CD4-positive, alpha-beta memory T cell (primary cell): ENCODE measurements at regions not wholly inside any gene's neighbourhood (a gene's known extent, or its start where the extent isn't known, plus 50 kb on each side); places are given as distances from the start of the nearest gene placed in this dataset.

Experiments used
- CTCF ChIA-PET: fragments of 350-600 bp; sonication (Branson Sonifier 250); formaldehyde crosslinking; loops from one replicate; lab custom pipeline; 2021; ENCODE audit warnings: inconsistent platforms; ENCODE audit not compliant: partially characterized antibody; lab: Charles Lee
- POLR2A ChIA-PET: fragments of 350-600 bp; sonication (Branson Sonifier 250); formaldehyde crosslinking; loops from one replicate; lab custom pipeline; 2021; ENCODE audit not compliant: partially characterized antibody; lab: Charles Lee
- DNase-seq, 5 donors: peaks; one replicate each; pipeline versions ENCODE4 v3.0.0 to v3.0.0-alpha.2; 2020 to 2022; ENCODE audit warnings: mixed read lengths in 1 of 5
- H3K27ac ChIP-seq: one replicate; pipeline ENCODE4 v1.7.0; 2013; ENCODE audit warnings: low read depth, low read length
- H3K27me3 ChIP-seq: 2 replicates; pipeline ENCODE4 v1.7.0; 2013; ENCODE audit warnings: mild to moderate bottlenecking, low read length, moderate library complexity; ENCODE audit not compliant: insufficient read depth
- H3K36me3 ChIP-seq: 2 replicates; pipeline ENCODE4 v1.7.0; 2013; ENCODE audit warnings: mild to moderate bottlenecking, low read length, moderate library complexity; ENCODE audit not compliant: insufficient read depth
- H3K4me1 ChIP-seq: 2 replicates; pipeline ENCODE4 v1.7.0; 2013; ENCODE audit warnings: mild to moderate bottlenecking, low read length, moderate library complexity; ENCODE audit not compliant: insufficient read depth
- H3K4me3 ChIP-seq, 2 donors: one replicate each; pipeline ENCODE4 v1.7.0; 2013; ENCODE audit warnings: low read length in 2 of 2, mild to moderate bottlenecking in 1 of 2
- H3K9me3 ChIP-seq, 2 donors: one replicate each; pipeline ENCODE4 v1.7.0; 2013; ENCODE audit warnings: low read length in 2 of 2, control low read depth in 1 of 2; ENCODE audit not compliant: control insufficient read depth in 1 of 2
- H3K27ac Mint-ChIP-seq, 7 donors: one replicate each; pipeline ENCODE4 v1.8.0; 2020 to 2021; ENCODE audit warnings: mixed read lengths in 7 of 7, mild to moderate bottlenecking in 6 of 7, inconsistent platforms in 3 of 7, moderate library complexity in 3 of 7
- H3K27me3 Mint-ChIP-seq, 2 donors: one replicate each; pipeline ENCODE4 v1.8.0; 2020 to 2021; ENCODE audit warnings: mixed read lengths in 2 of 2
- H3K36me3 Mint-ChIP-seq, 2 donors: one replicate each; pipeline ENCODE4 v1.8.0; 2020 to 2021; ENCODE audit warnings: mixed read lengths in 2 of 2, inconsistent platforms in 1 of 2, mild to moderate bottlenecking in 1 of 2
- H3K4me1 Mint-ChIP-seq, 4 donors: one replicate each; pipeline ENCODE4 v1.8.0; 2020 to 2021; ENCODE audit warnings: mixed read lengths in 4 of 4, mild to moderate bottlenecking in 1 of 4
- H3K4me3 Mint-ChIP-seq, 8 donors: one replicate each; pipeline ENCODE4 v1.8.0; 2020 to 2021; ENCODE audit warnings: mixed read lengths in 8 of 8, mild to moderate bottlenecking in 7 of 8, moderate library complexity in 6 of 8, inconsistent platforms in 3 of 8
- H3K9me3 Mint-ChIP-seq, 8 donors: one replicate each; pipeline ENCODE4 v1.8.0; 2020 to 2021; ENCODE audit warnings: mixed read lengths in 8 of 8, mild to moderate bottlenecking in 5 of 8, inconsistent platforms in 3 of 8, moderate library complexity in 1 of 8
- intact Hi-C: fragments of 100-400 bp; cut with micrococcal nuclease; formaldehyde crosslinking; loops from one replicate; pipeline ENCODE4 v1.15.1; 2023

DNA sequence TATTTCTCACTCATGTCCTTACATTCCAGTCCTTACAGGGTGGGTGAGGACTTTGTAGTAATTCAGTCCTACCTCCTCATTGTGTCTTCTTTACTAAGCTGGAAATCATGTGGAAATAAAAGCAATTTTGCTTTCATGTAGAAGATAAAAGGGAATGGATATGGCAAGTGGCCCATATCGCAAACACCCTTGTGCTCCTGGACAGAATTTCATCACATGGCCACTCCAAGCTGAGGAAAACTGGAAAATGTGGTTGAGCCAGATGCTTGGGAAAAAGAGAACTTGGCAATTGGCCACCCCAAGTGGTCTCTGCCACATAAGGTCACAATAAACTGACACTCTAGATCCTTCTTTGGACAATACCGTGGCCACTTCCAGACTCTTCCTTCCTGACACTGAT lies 64.2 kb upstream of the IFNG-AS1 start:
- Mint-ChIP-seq H3K4me3 (no peak overlapping the region), H3K36me3 (no peaks in the 10 kb centered on the region), H3K27me3 (no peaks in the 10 kb centered on the region), H3K4me1 (peaks cover 5 to 8% (median 7%) of the 10 kb centered on the region in 4 donors), H3K9me3 (peaks cover 0 to 4% (median 0%) of the 10 kb centered on the region in 8 donors), H3K27ac (no peak overlapping the region)
- intact Hi-C loops: no loop called here
- Histone ChIP-seq H3K27me3 (no peaks in the 10 kb centered on the region), H3K4me3 (no peak overlapping the region), H3K4me1 (no peaks in the 10 kb centered on the region), H3K9me3 (no peaks in the 10 kb centered on the region), H3K36me3 (no peaks in the 10 kb centered on the region), H3K27ac (no peak overlapping the region)
- no peak for DNase-seq
- POLR2A ChIA-PET: interaction anchor here (1.3 kb wide), 1 partner anchor 14 kb away, joined by 4 read pairs; no protein-coding TSS in a partner anchor
- CTCF ChIA-PET: interaction anchor here (1.0 to 1.4 kb wide), 3 partner anchors 8 to 14 kb away, joined by 3 read pairs; no protein-coding TSS in a partner anchor

GRCh38 chr12:67925552-67925951 lies 63.7 kb upstream of the IFNG-AS1 start:
- Histone ChIP-seq H3K4me1 (no peaks in the 10 kb centered on the region), H3K27me3 (no peaks in the 10 kb centered on the region), H3K4me3 (no peak overlapping the region), H3K9me3 (no peaks in the 10 kb centered on the region), H3K36me3 (no peaks in the 10 kb centered on the region), H3K27ac (no peak overlapping the region)
- ChIA-PET POLR2A (interaction anchor here (1.3 kb wide), 1 partner anchor 15 kb away, joined by 4 read pairs; no protein-coding TSS in a partner anchor), CTCF (interaction anchor here (1.0 to 1.4 kb wide), 3 partner anchors 9 to 13 kb away, joined by 3 read pairs; no protein-coding TSS in a partner anchor)
- no peaks in the 10 kb centered on the region for H3K27me3 Mint-ChIP-seq
- no peak for DNase-seq
- peak overlapping the region in 1 of 8 donors; percentile 2 for H3K4me3 Mint-ChIP-seq
- peaks cover 3 to 8% (median 5%) of the 10 kb centered on the region in 4 donors for H3K4me1 Mint-ChIP-seq
- H3K27ac Mint-ChIP-seq: no peak overlapping the region
- peaks cover 0 to 4% (median 0%) of the 10 kb centered on the region in 8 donors for H3K9me3 Mint-ChIP-seq
- no peaks in the 10 kb centered on the region for H3K36me3 Mint-ChIP-seq
- intact Hi-C loops: no loop called here

DNA sequence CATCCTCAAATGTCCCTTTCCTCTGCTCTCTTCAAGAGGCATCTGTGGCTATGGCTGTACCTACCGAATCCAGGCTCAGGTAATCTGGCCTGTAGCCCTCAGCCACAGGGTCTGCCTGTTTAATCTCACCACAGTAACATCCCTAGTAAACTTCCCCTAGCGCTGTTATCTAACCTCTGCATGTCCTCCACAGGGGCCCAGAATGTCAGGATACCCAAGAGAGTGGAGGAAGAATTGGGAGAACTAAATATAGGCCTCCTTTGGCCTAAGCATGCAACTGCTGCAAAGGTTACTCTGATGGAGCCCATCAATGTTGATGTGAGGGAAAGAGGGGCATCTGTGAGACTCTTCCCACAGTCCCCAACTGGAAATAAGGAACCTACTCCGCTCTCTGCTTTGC lies 63.2 kb upstream of the IFNG-AS1 start:
- intact Hi-C loops: no loop called here
- no peak overlapping the region for H3K27ac ChIP-seq
- Mint-ChIP-seq H3K36me3 (no peaks in the 10 kb centered on the region), H3K4me1 (peaks cover 3 to 8% (median 4%) of the 10 kb centered on the region in 4 donors), H3K27ac (no peak overlapping the region), H3K9me3 (peaks cover 0 to 4% (median 0%) of the 10 kb centered on the region in 8 donors), H3K4me3 (no peak overlapping the region), H3K27me3 (no peaks in the 10 kb centered on the region)
- POLR2A ChIA-PET: interaction anchor here (1.3 kb wide), 1 partner anchor 15 kb away, joined by 4 read pairs; no protein-coding TSS in a partner anchor
- no peaks in the 10 kb centered on the region for H3K9me3 ChIP-seq
- H3K27me3 ChIP-seq: no peaks in the 10 kb centered on the region
- CTCF ChIA-PET: interaction anchor here (1.0 kb wide), 1 partner anchor 13 kb away, joined by 3 read pairs; no protein-coding TSS in a partner anchor
- no peaks in the 10 kb centered on the region for H3K36me3 ChIP-seq
- no peaks in the 10 kb centered on the region for H3K4me1 ChIP-seq
- H3K4me3 ChIP-seq: no peak overlapping the region
- no peak for DNase-seq

GRCh38 chr12:67927324-67927723 lies 61.9 kb upstream of the IFNG-AS1 start:
- Histone ChIP-seq H3K27ac (no peak overlapping the region), H3K9me3 (no peaks in the 10 kb centered on the region), H3K36me3 (no peaks in the 10 kb centered on the region), H3K4me3 (no peak overlapping the region), H3K27me3 (no peaks in the 10 kb centered on the region), H3K4me1 (no peaks in the 10 kb centered on the region)
- intact Hi-C loops: no loop called here
- H3K36me3 Mint-ChIP-seq: no peaks in the 10 kb centered on the region
- H3K27me3 Mint-ChIP-seq: no peaks in the 10 kb centered on the region
- DNase-seq: no peak
- no peak overlapping the region for H3K27ac Mint-ChIP-seq
- POLR2A ChIA-PET: no interaction called here
- peaks cover 0 to 4% (median 0%) of the 10 kb centered on the region in 8 donors for H3K9me3 Mint-ChIP-seq
- CTCF ChIA-PET: interaction anchor here (0.7 to 1.6 kb wide), 2 partner anchors 14 to 26 kb away, joined by 3 to 5 read pairs; no protein-coding TSS in a partner anchor
- no peak overlapping the region for H3K4me3 Mint-ChIP-seq
- H3K4me1 Mint-ChIP-seq: peaks cover 3 to 8% (median 4%) of the 10 kb centered on the region in 4 donors

DNA sequence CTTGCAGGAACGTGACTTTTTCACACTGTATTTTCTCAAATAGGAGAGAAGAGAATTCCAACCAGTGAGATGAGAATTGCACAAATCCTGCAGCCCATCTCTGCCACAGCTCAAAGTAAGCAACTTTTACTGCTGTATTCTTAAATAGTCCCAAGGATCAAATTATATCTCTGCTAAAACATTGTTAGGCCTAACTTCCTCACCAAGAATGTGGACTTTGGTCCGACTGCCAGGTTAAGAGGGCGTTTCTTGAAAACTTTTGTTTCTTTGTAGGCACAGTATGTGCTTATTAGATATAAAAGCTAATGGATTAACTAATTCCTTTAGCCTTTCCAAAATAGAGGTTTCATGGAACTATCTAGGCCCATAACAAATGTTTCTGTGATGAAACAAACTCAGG lies 61.4 kb upstream of the IFNG-AS1 start:
- Mint-ChIP-seq H3K27ac (no peak overlapping the region), H3K4me3 (no peak overlapping the region), H3K27me3 (no peaks in the 10 kb centered on the region), H3K4me1 (peaks cover 3 to 8% (median 4%) of the 10 kb centered on the region in 4 donors), H3K36me3 (no peaks in the 10 kb centered on the region), H3K9me3 (peaks cover 0 to 4% (median 0%) of the 10 kb centered on the region in 8 donors)
- no peaks in the 10 kb centered on the region for H3K27me3 ChIP-seq
- no peaks in the 10 kb centered on the region for H3K9me3 ChIP-seq
- intact Hi-C loops: no loop called here
- no peak for DNase-seq
- ChIA-PET CTCF (interaction anchor here (1.6 kb wide), 1 partner anchor 13 kb away, joined by 5 read pairs; no protein-coding TSS in a partner anchor), POLR2A (no interaction called here)
- H3K4me1 ChIP-seq: no peaks in the 10 kb centered on the region
- no peaks in the 10 kb centered on the region for H3K36me3 ChIP-seq
- no peak overlapping the region for H3K27ac ChIP-seq
- H3K4me3 ChIP-seq: no peak overlapping the region

DNA sequence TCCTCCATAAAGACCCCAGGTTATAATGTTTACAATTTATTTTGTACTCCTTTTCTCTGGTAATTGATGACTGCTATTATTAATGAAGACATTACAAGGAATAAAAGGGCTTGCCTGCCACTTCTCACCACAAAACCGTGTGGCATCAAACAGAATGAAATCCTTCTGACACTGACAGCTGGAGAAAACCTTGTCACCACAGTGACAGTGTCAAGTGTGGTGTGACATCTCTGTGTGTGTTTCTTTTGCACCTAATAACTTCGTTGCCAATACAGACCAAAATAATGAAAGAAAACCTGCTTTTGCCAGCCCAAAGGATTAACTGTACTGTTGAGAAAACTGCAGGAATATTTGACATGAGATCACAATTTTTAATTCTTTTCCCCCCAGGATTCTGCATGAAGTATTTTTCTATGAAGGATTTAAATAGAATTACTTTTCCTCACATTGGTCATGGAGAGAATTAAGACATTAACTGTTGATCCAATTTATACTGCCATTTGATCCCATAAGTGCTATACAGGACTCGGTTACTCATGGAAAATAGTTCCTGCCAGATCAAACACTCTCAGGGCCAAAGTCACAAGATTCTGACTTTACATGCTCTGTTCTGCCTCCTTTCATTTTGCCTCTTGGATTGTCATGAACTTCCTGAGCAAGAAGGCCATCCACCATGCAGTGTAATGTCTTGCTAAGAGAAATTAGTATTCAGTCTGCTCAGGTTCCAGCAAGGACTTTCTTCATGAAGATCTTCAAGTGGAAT lies 60.4 kb upstream of the IFNG-AS1 start:
- H3K4me3 Mint-ChIP-seq: no peak overlapping the region
- Histone ChIP-seq H3K4me3 (no peak overlapping the region), H3K27me3 (no peaks in the 10 kb centered on the region), H3K9me3 (no peaks in the 10 kb centered on the region), H3K4me1 (no peaks in the 10 kb centered on the region), H3K36me3 (no peaks in the 10 kb centered on the region), H3K27ac (no peak overlapping the region)
- peaks cover 3 to 8% (median 4%) of the 10 kb centered on the region in 4 donors for H3K4me1 Mint-ChIP-seq
- H3K27ac Mint-ChIP-seq: no peak overlapping the region
- no peak for DNase-seq
- CTCF ChIA-PET: no interaction called here
- intact Hi-C loops: no loop called here
- H3K36me3 Mint-ChIP-seq: no peaks in the 10 kb centered on the region
- H3K9me3 Mint-ChIP-seq: peaks cover 0 to 4% (median 0%) of the 10 kb centered on the region in 8 donors
- POLR2A ChIA-PET: no interaction called here
- no peaks in the 10 kb centered on the region for H3K27me3 Mint-ChIP-seq

DNA sequence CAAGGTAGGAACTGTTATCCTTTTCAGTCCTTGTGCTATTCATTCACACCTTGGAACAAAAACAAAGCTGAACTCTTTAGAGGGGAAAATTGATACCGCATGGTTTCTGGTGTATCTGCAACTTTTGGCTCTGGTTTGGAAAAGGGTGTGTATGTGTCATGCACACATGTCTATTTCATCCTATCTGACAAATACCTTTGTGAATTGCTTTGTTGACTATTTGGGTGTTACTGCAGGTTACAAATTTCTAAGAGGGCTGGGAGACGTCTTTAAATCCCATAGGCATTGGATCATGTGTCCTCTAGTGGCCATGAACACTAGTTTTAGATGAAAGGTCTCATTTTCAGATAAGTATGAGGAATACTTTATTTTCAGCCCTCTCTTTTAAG lies 59.9 kb upstream of the IFNG-AS1 start:
- peaks cover 3 to 8% (median 4%) of the 10 kb centered on the region in 4 donors for H3K4me1 Mint-ChIP-seq
- Histone ChIP-seq H3K4me3 (no peak overlapping the region), H3K36me3 (no peaks in the 10 kb centered on the region), H3K27ac (no peak overlapping the region), H3K27me3 (no peaks in the 10 kb centered on the region), H3K9me3 (no peaks in the 10 kb centered on the region), H3K4me1 (no peaks in the 10 kb centered on the region)
- CTCF ChIA-PET: interaction anchor here (1.6 kb wide), 1 partner anchor 111 kb away, joined by 3 read pairs; no protein-coding TSS in a partner anchor
- no peaks in the 10 kb centered on the region for H3K36me3 Mint-ChIP-seq
- H3K27ac Mint-ChIP-seq: no peak overlapping the region
- H3K27me3 Mint-ChIP-seq: no peaks in the 10 kb centered on the region
- peaks cover 0 to 2% (median 0%) of the 10 kb centered on the region in 8 donors for H3K9me3 Mint-ChIP-seq
- DNase-seq: no peak
- POLR2A ChIA-PET: no interaction called here
- intact Hi-C loops: no loop called here
- H3K4me3 Mint-ChIP-seq: no peak overlapping the region
